ENCODE measurements at regions not wholly inside any gene's neighbourhood (a gene's known extent, or its start where the extent isn't known, plus 50 kb on each side); places are given as distances from the start of the nearest gene placed in this dataset.

DNA sequence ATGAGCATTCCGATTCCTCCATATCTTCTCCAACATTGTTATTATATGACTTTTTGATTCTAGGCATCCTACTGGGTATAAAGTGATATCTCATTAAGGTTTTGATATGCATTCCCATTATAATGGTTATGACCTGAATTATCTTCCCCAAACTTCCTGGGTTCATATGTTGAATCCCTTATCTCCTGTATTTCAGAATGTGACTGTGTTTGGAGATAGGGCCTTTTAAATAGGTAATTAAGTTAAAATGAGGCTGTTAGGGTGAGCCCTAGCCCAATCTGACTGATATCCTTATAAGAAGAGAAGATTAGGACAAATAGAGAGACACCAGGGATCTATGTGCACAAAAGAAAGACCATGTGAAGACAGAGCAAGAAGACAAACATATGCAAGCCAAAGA lies 96.9 kb upstream of the PMCH start:
- TF ChIP-seq TAF1 (IDR thresholded peaks at IDR 0.05; ENCODE audit: low read depth), result no peak
- TF ChIP-seq EP300 (IDR thresholded peaks at IDR 0.05; ENCODE audit: borderline replicate concordance), result no peak
- TF ChIP-seq FOXM1 (IDR thresholded peaks at IDR 0.05; ENCODE audit: borderline replicate concordance, low read depth), result no peak
- no peak for TF ChIP-seq EGR1 (IDR thresholded peaks at IDR 0.05)
- TF ChIP-seq RAD21 (IDR thresholded peaks at IDR 0.05; ENCODE audit: low read depth), result no peak
- TF ChIP-seq YY1 (IDR thresholded peaks at IDR 0.05; ENCODE audit: low read depth), result no peak
- TF ChIP-seq, protein P1, sequence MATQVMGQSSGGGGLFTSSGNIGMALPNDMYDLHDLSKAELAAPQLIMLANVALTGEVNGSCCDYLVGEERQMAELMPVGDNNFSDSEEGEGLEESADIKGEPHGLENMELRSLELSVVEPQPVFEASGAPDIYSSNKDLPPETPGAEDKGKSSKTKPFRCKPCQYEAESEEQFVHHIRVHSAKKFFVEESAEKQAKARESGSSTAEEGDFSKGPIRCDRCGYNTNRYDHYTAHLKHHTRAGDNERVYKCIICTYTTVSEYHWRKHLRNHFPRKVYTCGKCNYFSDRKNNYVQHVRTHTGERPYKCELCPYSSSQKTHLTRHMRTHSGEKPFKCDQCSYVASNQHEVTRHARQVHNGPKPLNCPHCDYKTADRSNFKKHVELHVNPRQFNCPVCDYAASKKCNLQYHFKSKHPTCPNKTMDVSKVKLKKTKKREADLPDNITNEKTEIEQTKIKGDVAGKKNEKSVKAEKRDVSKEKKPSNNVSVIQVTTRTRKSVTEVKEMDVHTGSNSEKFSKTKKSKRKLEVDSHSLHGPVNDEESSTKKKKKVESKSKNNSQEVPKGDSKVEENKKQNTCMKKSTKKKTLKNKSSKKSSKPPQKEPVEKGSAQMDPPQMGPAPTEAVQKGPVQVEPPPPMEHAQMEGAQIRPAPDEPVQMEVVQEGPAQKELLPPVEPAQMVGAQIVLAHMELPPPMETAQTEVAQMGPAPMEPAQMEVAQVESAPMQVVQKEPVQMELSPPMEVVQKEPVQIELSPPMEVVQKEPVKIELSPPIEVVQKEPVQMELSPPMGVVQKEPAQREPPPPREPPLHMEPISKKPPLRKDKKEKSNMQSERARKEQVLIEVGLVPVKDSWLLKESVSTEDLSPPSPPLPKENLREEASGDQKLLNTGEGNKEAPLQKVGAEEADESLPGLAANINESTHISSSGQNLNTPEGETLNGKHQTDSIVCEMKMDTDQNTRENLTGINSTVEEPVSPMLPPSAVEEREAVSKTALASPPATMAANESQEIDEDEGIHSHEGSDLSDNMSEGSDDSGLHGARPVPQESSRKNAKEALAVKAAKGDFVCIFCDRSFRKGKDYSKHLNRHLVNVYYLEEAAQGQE (IDR thresholded peaks at IDR 0.05; ENCODE audit: low read depth), result no peak
- TF ChIP-seq TEAD4 (IDR thresholded peaks at IDR 0.05), result no peak
- no peak for TF ChIP-seq CEBPB (IDR thresholded peaks at IDR 0.05)
- TF ChIP-seq, protein P2, sequence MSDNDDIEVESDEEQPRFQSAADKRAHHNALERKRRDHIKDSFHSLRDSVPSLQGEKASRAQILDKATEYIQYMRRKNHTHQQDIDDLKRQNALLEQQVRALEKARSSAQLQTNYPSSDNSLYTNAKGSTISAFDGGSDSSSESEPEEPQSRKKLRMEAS (IDR thresholded peaks at IDR 0.05), result no peak
- no peak for TF ChIP-seq TCF12 (IDR thresholded peaks at IDR 0.05; ENCODE audit: low read depth)
- no peak for TF ChIP-seq CREB1 (IDR thresholded peaks at IDR 0.05; ENCODE audit: low read depth)
- TF ChIP-seq ZBTB7A (IDR thresholded peaks at IDR 0.05; ENCODE audit: low read depth), result no peak
- no peak for TF ChIP-seq NFIC (IDR thresholded peaks at IDR 0.05)

All from Ishikawa (cell line).